Coronary artery (tissue), 2 donors: ENCODE measurements at regions not wholly inside any gene's neighbourhood (a gene's known extent, or its start where the extent isn't known, plus 50 kb on each side); places are given as distances from the start of the nearest gene placed in this dataset.

Source experiments
- DNase-seq: peaks from one replicate; pipeline ENCODE4 v3.0.0-alpha.2; 2017; ENCODE audit warnings: low spot score
- H3K27ac ChIP-seq, 2 donors: fragments of 200-600 bp; sonication (generic); one replicate each; pipeline ENCODE4 v1.5.1; 2016 to 2019
- H3K4me3 ChIP-seq: fragments of 200-600 bp; sonication (generic); 2 replicates; pipeline ENCODE4 v1.5.1; 2016; ENCODE audit warnings: mild to moderate bottlenecking, moderate library complexity
- TF ChIP-seq, protein P1 (sequence below): fragments of 200-600 bp; sonication (generic); IDR thresholded peaks from one replicate; pipeline ENCODE4 v1.5.1; 2019; ENCODE audit warnings: antibody characterized with exemption

DNA sequence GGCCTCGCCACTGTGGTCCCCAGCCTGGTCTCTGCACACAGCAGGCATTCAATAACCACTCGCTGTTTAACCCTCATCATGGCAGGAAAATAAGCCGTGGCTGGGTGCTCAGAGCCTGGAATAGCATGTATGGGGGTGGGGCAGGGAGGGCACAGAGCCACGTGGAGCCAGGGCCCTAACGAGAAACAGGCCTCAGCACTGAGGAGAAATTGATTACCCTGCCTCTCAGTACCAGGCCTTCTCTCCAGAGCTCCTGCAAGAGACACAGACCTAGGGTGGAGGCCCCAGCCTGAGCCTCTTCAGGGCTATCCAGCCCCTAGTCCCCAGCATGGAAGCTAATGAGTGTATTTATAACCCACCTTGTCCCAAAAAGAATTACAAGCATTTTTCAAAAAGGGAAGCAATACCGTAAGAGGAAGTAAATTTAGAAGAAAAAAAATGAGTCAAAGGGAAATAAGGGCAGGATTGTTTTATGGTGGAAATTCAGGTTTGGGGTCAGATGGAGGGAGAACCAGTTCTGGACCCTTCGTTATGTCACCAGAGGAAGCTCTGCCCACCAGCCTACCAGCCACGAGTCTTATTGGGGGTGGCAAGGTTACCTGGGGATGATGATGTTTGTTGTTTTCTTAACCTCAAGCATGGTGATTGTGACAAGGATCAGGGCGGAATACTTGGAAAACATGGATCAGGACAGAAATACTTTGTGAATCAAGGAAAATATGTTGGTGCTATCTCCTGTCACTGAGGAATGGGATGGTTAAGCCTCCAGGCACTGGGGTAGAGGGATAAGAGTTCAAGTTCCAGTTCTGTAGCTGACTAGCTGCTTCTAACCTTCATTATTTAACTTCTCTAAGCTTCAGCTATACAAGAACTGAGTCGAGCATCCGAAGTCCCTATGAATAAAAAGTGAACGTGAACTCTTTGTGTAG, 101.9 kb upstream of the RBPJ start:
- Histone ChIP-seq H3K4me3 (no peak overlapping the region), H3K27ac (peak overlapping the region in 1 of 2 donors; percentile 73)
- DNase-seq = no peak
- TF ChIP-seq, protein P1, sequence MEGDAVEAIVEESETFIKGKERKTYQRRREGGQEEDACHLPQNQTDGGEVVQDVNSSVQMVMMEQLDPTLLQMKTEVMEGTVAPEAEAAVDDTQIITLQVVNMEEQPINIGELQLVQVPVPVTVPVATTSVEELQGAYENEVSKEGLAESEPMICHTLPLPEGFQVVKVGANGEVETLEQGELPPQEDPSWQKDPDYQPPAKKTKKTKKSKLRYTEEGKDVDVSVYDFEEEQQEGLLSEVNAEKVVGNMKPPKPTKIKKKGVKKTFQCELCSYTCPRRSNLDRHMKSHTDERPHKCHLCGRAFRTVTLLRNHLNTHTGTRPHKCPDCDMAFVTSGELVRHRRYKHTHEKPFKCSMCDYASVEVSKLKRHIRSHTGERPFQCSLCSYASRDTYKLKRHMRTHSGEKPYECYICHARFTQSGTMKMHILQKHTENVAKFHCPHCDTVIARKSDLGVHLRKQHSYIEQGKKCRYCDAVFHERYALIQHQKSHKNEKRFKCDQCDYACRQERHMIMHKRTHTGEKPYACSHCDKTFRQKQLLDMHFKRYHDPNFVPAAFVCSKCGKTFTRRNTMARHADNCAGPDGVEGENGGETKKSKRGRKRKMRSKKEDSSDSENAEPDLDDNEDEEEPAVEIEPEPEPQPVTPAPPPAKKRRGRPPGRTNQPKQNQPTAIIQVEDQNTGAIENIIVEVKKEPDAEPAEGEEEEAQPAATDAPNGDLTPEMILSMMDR = no peak

- DNase-seq = no peak
Measured at GRCh38 chr4:26220696-26221095, 100.1 kb upstream of the RBPJ start.

DNA sequence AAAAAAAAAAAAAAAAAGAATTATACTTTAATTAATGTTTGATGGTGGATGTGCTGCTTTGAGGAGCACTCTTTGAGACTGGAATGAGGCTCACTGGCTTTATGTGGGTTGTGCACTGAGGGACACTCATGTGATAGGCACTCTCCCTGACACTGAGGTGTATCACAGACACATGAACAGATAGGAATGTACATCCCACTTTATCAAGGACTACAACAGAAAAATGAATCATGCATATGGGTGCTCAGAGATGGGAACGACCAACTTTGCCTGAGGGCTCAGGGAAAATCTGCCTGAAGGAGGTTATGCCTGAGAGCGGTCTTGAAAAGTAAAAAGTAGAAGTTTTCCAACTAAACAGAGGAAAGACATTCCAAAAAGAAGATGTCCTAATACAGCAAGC, 97.7 kb upstream of the RBPJ start:
- TF ChIP-seq, protein P1 = no peak
- no peak overlapping the region for H3K27ac ChIP-seq
- no peak for DNase-seq
- H3K4me3 ChIP-seq = no peak overlapping the region

More at GRCh38 chr4:26220696-26221095, 100.1 kb upstream of the RBPJ start:
- H3K27ac ChIP-seq = no peak overlapping the region
- H3K4me3 ChIP-seq = no peak overlapping the region
- TF ChIP-seq, protein P1 = no peak

- H3K4me3 ChIP-seq = no peak overlapping the region
- DNase-seq = no peak
- H3K27ac ChIP-seq = no peak overlapping the region
- TF ChIP-seq, protein P1 = no peak
Measured at GRCh38 chr4:26226629-26227376, 94.0 kb upstream of the RBPJ start.

DNA sequence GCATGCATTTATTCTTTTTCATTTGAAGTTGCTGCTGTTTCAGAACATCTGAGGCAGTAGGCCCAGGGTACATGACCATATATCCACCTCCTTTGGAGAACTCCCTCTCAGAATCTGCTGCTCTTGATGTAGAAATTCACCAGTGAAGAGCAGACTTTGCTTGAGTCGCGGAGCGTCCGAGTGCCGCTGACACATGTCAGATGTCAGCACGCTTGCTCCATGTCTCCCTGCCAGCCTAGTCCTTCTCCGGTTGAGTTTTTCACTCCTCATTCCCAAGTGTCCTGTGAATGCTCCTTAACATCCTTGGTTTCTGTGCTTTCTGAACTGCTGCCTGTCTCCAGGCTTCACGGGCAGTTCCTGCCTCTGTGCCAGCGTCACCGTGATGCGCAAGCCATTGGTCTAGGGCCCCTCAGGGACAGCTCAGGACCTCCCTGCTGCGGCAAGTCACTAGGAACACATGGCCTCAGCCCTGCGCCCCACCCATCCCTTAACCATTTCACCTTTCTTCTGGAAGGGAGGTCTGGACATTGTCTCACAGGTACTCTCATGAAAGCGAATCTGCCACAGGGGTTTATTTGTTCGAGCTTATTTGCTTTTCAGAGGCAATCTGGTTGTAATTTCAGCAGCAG, 93.1 kb upstream of the RBPJ start:
- TF ChIP-seq, protein P1 = no peak
- no peak for DNase-seq
- no peak overlapping the region for H3K4me3 ChIP-seq
- H3K27ac ChIP-seq = no peak overlapping the region

GRCh38 chr4:26228883-26229282, 91.9 kb upstream of the RBPJ start:
- TF ChIP-seq, protein P1 = no peak
- Histone ChIP-seq H3K27ac (no peak overlapping the region), H3K4me3 (no peak overlapping the region)
- no peak for DNase-seq
